ENCODE measurements at regions not wholly inside any gene's neighbourhood (a gene's known extent, or its start where the extent isn't known, plus 50 kb on each side); places are given as distances from the start of the nearest gene placed in this dataset.

DNA sequence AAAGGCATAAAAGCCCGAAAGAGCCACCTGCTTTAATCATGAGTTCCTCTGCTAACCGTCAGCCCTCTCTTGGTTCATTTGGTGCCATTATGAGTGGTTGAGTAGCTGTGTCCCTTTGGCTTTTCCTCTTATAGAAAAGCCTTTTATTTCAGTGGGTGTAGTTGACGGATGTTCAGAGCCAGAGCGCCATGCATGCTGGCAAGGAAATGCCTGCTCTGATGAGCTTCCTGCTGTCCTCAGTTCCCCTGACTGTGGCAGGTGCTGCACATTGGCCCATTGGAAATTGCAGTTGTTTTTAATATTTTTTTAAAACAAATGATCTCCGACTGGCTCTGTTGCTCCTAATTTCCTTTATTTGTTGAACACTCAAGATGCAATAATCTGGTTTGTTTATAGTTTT, 77.3 kb upstream of the LIMCH1 start:
- DNase-seq (ENCODE audit: low spot score) = no peak

DNA sequence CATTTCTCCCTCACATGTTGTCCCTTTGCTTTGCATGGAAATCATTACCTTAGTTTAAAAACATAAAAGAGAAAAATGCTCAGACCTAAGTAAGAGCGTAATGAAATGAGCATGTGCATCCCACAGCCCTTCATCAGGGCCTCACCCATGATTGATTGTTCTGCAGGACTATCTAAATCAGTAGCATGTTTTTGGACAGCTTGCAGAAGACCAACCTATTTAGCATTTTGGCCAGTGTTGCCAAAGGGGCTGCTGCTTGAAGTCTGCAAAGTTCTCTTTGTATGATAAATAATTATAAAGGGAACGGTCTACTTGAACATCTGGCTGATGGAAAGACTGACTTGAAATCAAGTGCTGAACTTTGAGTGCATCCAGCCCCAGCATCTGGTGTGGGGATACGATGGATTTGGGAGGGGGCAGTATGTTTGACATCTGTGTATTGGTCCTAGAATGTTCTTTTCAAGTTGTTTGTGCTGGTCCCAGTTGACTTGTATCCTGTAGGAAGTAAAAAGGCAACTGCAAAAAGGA, 76.1 kb upstream of the LIMCH1 start:
- DNase-seq (ENCODE audit: low spot score) = no peak

DNA sequence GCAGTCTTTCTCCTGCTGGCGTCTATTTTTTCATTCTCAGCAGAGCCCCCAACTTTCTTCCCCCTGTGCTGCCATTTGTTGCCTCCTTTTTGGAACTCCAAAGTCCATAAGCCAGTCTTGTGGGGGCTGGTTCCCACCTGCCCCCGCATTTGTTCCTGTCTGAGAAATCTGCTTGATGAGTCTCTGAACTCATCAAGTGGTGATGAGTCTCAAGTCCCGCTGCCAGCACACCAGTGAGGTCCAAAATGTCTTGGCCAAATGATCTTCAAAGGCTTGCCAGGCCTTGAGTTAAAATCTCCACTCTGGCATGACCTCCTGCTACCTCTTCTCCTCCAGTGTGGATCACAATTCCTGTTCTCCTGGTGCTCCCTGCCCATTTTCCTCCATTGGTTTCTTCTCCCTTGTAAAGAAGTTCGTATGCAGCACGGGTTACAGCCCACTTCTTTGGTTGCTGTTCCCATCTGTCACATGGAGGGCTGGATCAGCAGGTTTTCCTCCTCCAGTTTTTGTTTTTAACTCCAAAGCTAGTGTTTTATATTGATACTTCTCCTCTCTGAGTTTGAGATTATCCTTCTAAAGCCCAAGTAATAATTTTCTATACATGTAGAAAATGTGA, 72.7 kb upstream of the LIMCH1 start:
- DNase-seq (ENCODE audit: low spot score) = no peak

DNA sequence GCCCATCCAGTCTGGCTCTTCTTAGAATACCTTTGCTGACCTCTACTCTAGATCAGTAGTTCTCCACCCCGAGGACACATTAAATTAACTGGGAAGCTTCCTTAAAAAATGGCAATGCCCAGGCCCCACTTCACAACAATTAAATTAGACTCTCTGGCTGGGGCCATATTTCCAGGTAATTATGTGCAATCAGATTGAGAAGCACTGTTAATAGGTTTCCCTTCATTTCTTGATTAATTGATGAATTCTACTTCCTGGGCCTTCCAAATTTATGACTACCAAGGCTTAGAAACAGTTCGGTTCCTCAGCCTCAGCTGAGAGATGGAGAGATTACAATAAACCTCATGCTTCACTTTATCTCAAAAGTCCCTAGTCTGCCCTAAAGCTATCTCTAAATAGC, 71.7 kb upstream of the LIMCH1 start:
- no peak for DNase-seq (ENCODE audit: low spot score)

DNA sequence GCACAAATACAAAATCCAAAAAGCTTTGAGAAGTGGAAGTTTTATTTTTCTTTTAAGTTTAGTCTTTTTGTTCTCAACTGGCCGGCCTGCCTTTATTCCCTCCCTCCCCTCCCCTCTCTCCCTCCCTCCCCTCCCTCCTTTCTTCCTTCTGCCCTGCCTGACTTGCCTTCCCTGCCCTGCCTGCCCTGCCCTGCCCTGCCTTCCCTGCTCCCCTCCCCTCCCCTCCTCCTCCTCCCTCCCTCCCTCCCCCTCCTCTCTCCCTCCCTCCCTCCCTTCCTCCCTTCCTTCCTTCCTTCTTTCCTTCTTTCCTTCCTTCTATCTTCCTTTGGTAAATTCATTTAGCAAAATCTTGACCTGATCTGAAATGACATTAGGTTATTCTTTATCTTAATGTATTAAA, 69.8 kb upstream of the LIMCH1 start:
- DNase-seq (ENCODE audit: low spot score) = no peak

DNA sequence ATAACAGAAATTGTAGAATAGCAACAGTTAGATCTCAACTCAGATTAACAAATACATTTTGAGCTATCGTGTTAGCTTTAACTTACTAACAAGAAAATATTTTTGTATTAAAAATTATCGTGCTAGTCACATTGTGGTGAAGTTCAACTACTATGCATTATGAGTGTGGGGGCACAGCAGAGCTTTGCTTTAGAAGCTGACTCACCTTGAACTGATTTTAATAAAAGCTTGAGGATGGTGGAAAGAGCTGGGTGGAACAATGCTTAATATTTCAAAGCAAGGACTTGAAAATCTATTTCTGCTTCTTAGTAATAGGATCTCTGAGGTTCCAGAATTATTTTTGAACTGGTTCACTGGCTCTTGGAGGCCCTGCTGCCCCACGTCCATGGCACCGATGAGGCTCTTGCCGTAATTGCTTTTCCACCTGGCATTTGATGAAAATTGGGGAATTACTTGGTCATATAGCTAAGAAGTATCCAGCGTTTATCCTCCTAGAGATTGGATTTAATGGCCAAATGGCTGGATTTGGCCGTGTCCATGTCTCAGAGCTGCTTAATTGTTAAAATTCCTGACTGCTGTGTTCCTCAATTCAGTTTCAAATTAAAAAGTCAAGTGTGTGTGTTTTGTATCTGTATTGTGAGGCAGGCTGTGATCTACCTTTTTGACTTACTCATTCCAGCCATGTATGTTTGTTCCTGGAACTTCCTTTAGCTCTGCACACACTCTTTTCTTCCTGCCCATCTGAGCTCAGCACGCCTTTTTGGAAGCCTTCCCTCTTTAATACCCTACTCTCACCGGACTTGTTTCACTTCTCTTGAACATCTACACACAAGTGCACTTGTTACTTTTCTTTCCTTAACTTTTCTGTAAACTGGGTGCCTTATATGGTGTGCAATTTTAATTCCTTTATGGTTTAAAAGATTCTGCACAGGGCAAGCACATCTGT, 66.6 kb upstream of the LIMCH1 start:
- no peak for DNase-seq (ENCODE audit: low spot score)

DNA sequence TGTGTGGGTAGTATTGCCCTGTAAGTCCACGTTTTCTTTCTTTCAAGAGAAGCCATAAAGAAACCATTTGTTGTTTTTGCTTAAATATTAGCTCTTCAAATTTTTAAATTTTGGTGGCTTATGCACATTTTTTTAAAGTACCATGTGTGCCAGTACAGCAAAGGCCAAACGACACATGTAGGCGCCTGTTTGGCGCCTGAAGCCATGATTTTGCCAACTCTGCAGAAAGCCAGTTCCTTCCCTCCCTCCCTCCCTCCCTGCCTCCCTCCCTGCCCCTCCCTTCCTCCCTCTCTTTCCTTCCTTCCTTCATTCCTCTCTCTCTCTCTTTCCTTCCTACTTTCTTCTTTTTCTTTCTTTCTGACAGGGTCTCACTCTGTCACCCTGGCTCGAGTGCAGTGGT, 65.9 kb upstream of the LIMCH1 start:
- no peak for DNase-seq (ENCODE audit: low spot score)

DNA sequence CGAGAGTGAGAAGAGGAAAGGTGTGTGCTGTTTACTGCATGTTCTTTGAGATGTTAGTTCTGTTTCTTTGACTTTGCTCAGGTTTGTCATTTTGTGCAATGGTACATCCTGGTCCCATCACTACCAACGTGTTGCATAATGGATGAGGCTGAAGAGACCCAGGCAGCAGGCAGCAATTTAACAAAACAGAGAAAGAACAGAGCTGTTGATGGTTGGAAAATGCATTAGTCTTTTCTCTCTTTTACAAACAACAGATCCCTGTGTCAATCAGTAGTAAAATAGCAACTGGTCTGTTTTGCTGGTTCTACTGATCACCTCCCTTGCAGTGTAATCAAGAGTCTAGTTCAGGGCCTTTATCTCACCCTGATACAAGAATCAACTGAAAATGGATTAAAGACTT, 64.8 kb upstream of the LIMCH1 start:
- DNase-seq (ENCODE audit: low spot score) = no peak

DNA sequence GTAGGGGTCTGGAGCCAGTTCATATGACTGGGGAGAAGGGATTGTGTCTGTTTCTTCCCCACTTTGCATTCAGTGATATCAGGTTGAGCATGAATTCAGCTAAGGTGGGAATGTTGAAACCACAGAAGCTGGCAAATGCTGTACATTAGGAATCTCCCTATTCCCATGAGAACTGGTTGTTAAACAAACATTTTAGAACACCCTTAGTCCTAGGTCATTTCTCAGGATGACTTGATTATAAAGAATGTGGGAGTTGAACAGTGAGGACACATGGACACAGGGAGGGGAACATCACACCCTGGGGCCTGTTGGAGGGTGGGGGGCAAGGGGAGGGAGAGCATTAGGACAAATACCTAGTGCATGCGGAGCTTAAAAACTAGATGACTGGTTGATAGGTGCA, 62.6 kb upstream of the LIMCH1 start:
- no peak for DNase-seq (ENCODE audit: low spot score)

DNA sequence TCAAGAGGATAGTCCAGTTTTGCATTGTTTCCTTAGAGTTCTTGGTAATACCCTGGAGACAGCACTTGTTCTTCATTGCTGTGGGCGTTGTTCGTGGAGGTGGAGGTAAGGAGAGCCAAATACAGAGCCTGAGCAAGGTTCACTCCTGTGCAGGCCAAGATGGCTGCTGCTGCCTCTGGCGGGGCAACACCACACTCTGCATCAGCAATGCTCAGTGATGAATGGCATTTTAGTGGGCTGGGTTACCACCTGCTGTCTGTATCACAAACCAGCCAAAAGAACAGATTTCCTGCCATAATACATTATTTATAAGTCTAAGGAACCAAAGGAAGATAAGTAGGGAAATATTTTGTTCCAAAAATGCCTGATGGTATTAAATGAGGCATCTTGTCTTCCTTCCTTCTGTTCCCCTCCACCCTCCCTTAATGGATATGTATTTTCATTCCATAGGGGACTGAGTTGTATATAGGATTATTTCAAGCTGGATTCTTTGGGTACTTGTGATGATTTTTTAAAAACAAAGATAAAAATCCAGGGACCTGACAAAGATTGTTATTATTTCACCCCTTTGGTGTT, 61.6 kb upstream of the LIMCH1 start:
- DNase-seq (ENCODE audit: low spot score) = no peak

DNA sequence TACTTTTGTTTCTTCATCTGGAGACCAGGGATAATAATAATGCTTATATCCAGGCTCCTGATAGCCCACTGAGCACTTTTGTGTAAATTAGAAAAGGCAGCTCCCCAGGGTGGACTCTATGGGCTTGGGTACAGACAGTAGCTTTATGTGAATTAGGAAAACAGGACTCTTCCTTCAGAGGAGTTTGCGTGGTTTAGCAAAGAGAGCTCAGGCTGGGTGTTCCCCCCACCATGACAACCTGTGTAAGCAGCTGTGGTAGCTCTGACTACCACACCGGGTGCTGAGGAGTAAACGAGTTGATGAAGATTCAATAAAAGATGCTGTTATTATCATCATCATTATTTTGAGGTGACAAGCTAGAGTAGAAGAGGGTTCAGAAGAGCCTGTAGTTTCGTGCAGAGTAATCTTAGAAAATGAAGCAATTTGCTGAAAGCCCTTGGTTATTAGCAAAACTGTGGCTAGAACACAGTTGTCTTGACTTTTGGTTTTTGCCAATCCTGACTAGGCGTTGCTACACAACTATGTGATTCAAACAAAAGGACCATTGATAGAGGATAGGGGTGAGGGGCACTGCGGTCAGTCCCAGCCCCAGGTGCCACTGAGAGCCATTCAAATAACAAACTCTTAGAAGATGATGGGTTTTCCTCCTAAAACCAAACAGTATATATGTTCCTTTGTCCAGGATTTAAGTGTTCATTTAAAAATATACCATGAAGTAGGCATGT, 60.6 kb upstream of the LIMCH1 start:
- DNase-seq (ENCODE audit: low spot score) = no peak

DNA sequence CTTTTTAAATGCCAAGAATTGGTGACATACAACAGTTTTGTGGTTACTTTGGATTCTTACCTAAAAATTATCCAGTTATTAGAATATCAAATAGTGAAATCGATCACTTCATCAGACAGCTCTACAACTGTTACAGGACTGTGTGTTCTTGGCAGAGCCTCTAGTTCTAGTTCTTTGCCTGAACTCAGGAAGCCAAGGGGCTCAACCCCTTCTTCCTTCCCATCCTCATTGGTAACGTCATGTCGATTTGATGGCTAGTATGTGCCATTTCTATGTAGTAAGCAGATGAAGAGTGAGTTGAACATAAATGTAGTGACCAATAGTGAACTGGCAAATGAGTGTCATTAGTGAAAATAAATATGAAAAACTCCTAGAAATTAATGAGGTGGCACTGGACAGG, 59.4 kb upstream of the LIMCH1 start:
- DNase-seq (ENCODE audit: low spot score) = no peak

DNA sequence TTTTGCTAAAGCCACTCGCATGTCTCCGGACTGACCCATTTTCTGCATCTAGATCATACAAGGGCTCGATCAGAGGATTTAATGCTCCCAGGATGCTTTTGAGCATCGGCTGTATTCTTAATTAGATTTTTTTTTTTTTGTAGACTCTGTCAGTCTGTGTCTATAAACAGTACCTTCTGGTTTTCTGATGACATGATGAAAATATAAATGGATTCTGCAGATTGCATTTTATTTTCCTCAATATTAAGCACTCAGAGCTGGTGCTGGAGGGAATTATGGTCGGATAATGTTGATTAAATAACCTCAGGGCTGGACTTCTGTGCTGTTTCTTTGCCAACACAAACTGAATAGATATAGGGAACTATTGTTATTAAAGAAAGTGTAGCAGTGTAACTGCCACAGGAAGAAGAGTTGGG, 57.1 kb upstream of the LIMCH1 start:
- DNase-seq (ENCODE audit: low spot score) = no peak

DNA sequence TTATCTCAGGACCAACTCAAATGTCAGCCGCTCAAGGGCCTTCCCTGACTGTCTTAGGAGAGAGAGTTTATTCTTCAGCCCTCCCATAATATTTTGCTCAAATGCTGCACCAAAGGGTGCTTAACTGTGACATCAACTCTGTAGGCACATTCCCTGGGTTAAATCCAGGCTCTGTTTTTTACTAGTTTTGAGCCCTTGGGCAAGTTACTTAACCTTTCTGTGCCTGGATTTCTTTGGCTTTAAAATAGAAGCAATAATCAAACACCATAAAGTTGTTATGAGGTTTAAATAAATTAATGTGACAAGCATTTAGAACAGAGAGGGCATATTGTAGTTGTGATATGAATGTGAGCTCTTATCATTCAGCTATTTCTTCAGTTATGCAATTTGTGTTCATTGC, 54.2 kb upstream of the LIMCH1 start:
- no peak for DNase-seq (ENCODE audit: low spot score)

DNA sequence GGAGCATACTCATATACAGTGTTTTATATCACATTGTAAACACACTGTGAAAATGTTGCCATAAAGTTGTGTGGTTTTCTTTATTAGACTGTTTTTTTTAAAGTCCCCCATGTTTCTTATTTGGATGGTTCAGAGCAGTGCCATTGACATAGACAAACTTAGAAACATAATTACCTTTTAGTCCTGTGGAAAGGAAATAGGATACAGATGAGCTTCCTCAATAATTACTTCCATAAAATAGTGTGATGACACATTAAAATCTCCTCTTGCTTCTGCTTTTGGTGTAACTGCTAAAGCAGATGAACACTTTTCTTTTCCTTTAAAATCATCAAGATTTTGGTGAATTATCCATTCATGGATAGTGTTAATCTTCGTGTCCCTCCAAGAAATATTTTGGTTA, 52.9 kb upstream of the LIMCH1 start:
- DNase-seq (ENCODE audit: low spot score) = no peak

DNA sequence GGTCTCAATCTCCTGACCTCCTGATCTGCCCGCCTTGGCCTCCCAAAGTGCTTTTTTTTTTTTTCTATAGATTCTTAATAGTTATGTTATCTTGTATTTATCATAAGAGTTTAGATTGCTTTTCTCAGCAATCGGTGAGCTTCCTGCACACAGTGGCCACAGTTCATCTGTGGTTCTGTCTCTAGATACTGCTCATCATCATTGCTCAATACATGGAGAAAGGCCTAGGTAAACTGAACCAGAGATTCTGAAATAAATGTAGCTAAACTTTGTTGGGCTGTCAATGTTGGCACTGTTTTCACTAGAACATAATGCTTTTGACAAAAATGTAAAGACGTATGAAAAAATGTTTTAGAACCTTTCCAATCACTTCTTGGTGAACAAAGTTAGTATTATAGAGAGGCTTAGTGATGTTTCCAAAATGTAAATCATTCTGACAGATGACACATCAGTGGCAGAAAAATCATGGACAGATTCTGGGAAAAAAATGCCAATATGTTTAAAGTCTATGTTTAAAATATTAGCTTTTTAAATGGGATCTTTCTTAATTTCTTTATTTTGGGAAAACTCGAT, 50.0 kb upstream of the LIMCH1 start:
- DNase-seq (ENCODE audit: low spot score) = no peak

Measured in iPS-NIHi11 (cell line).